Fibroblast of mammary gland (primary cell): ENCODE measurements at regions not wholly inside any gene's neighbourhood (a gene's known extent, or its start where the extent isn't known, plus 50 kb on each side); places are given as distances from the start of the nearest gene placed in this dataset.

Source experiments
- DNase-seq: peaks from one replicate; pipeline ENCODE4 v3.0.0-alpha.2; 2010; ENCODE audit warnings: low read depth
- H3K4me3 ChIP-seq: 2 replicates; pipeline ENCODE4 v1.5.1; 2011; ENCODE audit warnings: low read depth, mild to moderate bottlenecking, low read length, moderate library complexity; ENCODE audit not compliant: control insufficient read depth
- CTCF ChIP-seq: conservative IDR thresholded peaks from 2 replicates; pipeline ENCODE4 v1.5.1; 2011; ENCODE audit warnings: low read depth, low read length, inconsistent platforms; ENCODE audit not compliant: control insufficient read depth, insufficient read depth

GRCh38 chr20:48350313-48350988, 477.3 kb downstream of the PREX1 start:
- no peak for TF ChIP-seq CTCF
- DNase-seq: peak; percentile 4
- no peak overlapping the region for H3K4me3 ChIP-seq

GRCh38 chr20:48349656-48350055, 478.1 kb downstream of the PREX1 start:
- DNase-seq: no peak
- H3K4me3 ChIP-seq: no peak overlapping the region
- TF ChIP-seq CTCF: no peak

- no peak for DNase-seq
- no peak overlapping the region for H3K4me3 ChIP-seq
- no peak for TF ChIP-seq CTCF
These were observed 479.8 kb downstream of the PREX1 start for GRCh38 chr20:48348022-48348421.

GRCh38 chr20:48342822-48343513, 484.8 kb downstream of the PREX1 start:
- no peak for DNase-seq
- H3K4me3 ChIP-seq: no peak overlapping the region
- TF ChIP-seq CTCF: no peak

GRCh38 chr20:48340883-48341281, 486.9 kb downstream of the PREX1 start:
- H3K4me3 ChIP-seq: no peak overlapping the region
- no peak for DNase-seq
- no peak for TF ChIP-seq CTCF

GRCh38 chr20:48339986-48340882, 487.6 kb downstream of the PREX1 start:
- DNase-seq: no peak
- no peak overlapping the region for H3K4me3 ChIP-seq
- TF ChIP-seq CTCF: no peak
